ENCODE measurements at regions not wholly inside any gene's neighbourhood (a gene's known extent, or its start where the extent isn't known, plus 50 kb on each side); places are given as distances from the start of the nearest gene placed in this dataset.

- no peak for TF ChIP-seq POLR2AphosphoS5 (IDR thresholded peaks at IDR 0.05; ENCODE audit: low read depth, low read length)
- no peak for TF ChIP-seq POLR2A (IDR thresholded peaks at IDR 0.05; ENCODE audit: low read depth, low read length)
- TF ChIP-seq TAF1 (IDR thresholded peaks at IDR 0.05; ENCODE audit: borderline replicate concordance, low read depth, low read length): no peak
These were observed 217.4 kb upstream of the HSF2 start for GRCh38 chr6:122182061-122182460.
